ENCODE measurements at regions not wholly inside any gene's neighbourhood (a gene's known extent, or its start where the extent isn't known, plus 50 kb on each side); places are given as distances from the start of the nearest gene placed in this dataset.

DNA sequence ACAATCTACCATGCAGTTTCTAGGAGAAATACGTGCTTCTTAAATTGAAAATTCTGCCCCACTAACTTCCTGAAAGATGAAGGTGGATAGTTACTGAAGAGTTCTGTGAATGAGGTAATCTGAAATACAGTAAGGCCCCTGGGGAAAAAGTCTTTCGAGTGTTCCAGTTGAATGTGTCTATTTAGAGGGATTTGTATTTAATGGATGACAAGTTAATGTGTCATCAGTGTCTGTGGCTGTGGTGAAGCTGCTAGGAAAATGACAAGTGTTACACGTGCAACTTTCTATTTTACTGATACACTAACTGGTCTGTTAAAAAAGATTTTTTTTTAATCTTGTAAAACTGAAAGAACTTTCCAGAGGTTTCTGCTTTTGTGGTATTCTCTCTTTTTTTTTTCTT lies 384.6 kb downstream of the STK39 start:
- Histone ChIP-seq H3K27ac (no peak overlapping the region), H3K4me1 (peaks cover 0 to 6% (median 0%) of the 10 kb centered on the region in 4 donors), H3K36me3 (no peaks in the 10 kb centered on the region), H3K27me3 (no peaks in the 10 kb centered on the region), H3K4me3 (no peak overlapping the region), H3K9me3 (no peaks in the 10 kb centered on the region)
- WGBS, 2 donors: 65 to 80% methylated on average over 3 of the region's 3 CpGs
- TF ChIP-seq POLR2A (IDR thresholded peaks at IDR 0.05) (no peak), EP300 (IDR thresholded peaks at IDR 0.05) (no peak), POLR2AphosphoS5 (IDR thresholded peaks at IDR 0.05) (no peak)
- TF ChIP-seq, protein P1, sequence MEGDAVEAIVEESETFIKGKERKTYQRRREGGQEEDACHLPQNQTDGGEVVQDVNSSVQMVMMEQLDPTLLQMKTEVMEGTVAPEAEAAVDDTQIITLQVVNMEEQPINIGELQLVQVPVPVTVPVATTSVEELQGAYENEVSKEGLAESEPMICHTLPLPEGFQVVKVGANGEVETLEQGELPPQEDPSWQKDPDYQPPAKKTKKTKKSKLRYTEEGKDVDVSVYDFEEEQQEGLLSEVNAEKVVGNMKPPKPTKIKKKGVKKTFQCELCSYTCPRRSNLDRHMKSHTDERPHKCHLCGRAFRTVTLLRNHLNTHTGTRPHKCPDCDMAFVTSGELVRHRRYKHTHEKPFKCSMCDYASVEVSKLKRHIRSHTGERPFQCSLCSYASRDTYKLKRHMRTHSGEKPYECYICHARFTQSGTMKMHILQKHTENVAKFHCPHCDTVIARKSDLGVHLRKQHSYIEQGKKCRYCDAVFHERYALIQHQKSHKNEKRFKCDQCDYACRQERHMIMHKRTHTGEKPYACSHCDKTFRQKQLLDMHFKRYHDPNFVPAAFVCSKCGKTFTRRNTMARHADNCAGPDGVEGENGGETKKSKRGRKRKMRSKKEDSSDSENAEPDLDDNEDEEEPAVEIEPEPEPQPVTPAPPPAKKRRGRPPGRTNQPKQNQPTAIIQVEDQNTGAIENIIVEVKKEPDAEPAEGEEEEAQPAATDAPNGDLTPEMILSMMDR (IDR thresholded peaks at IDR 0.05): no peak
- intact Hi-C loops (cut with DNase I): no loop called here
- no peak for DNase-seq

DNA sequence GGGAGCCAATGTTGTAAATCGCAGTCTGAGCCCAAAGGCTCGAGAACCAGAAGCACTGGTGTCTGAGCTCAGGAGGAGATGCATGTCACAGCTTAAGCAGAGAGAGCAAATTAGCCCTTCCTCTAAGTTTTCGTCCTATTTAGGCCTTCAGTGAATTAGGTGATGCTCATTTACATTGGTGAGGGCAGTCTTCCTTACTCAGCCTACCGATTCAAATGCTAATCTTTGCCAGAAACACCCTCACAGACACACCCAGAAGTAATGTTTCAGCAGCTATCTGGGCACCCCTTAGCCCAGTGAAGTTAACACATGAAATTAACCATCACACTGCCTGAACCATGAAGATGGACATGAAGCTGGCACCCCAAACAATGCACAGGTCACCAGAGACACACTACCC lies 385.1 kb downstream of the STK39 start:
- Histone ChIP-seq H3K36me3 (no peaks in the 10 kb centered on the region), H3K9me3 (no peaks in the 10 kb centered on the region), H3K27ac (no peak overlapping the region), H3K27me3 (no peaks in the 10 kb centered on the region), H3K4me3 (no peak overlapping the region), H3K4me1 (peaks cover 0 to 6% (median 0%) of the 10 kb centered on the region in 4 donors)
- TF ChIP-seq POLR2AphosphoS5 (IDR thresholded peaks at IDR 0.05): no peak
- DNase-seq: no peak
- intact Hi-C loops (cut with DNase I): no loop called here
- WGBS, 2 donors: 88% methylated on average over 4 of the region's 4 CpGs

DNA sequence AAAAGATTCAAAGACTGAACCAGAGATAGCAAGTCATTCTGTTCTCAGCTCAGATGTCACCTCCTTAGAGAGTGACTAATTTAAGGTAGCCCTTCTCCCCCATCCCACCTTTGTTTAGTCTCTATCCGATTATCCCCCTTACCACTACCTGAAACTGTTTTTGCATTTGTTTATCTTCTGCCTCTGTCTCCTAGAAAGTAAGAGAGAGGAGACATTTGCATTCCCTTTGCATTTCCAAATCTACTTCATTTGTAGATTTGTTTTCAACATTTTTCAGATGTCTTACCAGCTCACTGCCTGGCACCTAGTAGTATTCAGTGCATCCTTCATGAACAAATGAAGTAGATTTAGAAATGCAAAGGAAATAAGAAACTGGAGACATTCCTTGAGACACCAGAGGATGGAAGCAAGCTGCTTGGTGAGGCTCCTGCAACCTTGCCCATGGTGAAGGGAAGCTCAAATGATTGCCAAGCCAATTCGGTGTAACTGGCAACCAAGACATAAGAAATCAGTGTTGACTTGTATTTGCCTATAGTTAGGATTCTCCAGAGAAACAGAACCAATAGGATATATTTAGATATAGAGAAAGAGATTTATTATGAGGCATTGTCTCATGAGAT lies 385.7 kb downstream of the STK39 start:
- Histone ChIP-seq H3K4me1 (peaks cover 0 to 6% (median 0%) of the 10 kb centered on the region in 4 donors), H3K4me3 (no peak overlapping the region), H3K27me3 (no peaks in the 10 kb centered on the region), H3K36me3 (no peaks in the 10 kb centered on the region), H3K27ac (no peak overlapping the region), H3K9me3 (no peaks in the 10 kb centered on the region)
- WGBS, 2 donors: 58 to 95% methylated on average over 2 of the region's 2 CpGs
- intact Hi-C loops (cut with DNase I): no loop called here
- TF ChIP-seq, protein P1 (IDR thresholded peaks at IDR 0.05): no peak
- TF ChIP-seq POLR2A (IDR thresholded peaks at IDR 0.05) (no peak), POLR2AphosphoS5 (IDR thresholded peaks at IDR 0.05) (no peak)
- DNase-seq: no peak

DNA sequence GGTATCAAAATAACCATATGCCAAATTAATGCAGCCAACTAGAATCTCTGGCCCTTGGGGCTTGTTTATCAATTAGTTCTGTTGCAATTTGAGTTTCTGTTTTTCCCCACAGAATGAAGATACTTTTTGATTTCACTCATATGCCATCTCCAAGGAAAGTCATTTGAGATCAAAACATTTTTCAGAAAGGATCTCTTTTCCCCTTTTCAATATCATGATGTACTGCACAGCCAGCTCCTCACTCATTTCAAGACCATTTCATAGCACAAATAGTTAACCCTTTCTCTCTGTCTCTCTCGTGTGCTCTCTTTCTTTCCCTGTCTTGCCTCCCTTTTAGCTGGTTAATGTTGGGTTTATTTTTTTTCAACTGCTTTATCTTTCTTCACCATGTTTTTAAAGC lies 387.3 kb downstream of the STK39 start:
- H3K4me3 ChIP-seq: no peak overlapping the region

DNA sequence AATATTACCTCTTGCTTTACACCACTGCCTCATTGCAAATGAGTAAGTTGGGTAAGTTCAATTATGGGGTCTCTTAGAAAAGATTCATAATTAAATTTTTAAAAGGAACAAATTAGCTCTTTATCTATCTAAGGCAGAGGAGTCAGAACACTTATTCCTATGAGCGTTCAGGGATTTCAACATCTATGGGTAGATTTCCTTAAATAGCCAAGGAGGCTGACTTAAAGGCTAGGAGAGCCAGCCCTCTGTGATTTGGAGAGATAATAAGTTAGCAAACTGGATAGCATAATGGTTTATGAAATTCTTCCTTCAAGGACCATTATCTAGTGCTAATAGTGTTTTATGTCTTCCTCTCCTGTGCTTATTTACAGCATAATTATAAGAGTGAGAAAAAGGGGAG lies 387.7 kb downstream of the STK39 start:
- Histone ChIP-seq H3K36me3 (no peaks in the 10 kb centered on the region), H3K27ac (no peak overlapping the region), H3K4me3 (no peak overlapping the region), H3K27me3 (no peaks in the 10 kb centered on the region), H3K9me3 (no peaks in the 10 kb centered on the region), H3K4me1 (peaks cover 0 to 6% (median 0%) of the 10 kb centered on the region in 4 donors)
- TF ChIP-seq POLR2AphosphoS5 (IDR thresholded peaks at IDR 0.05): no peak
- no peak for TF ChIP-seq EP300 (IDR thresholded peaks at IDR 0.05)
- TF ChIP-seq, protein P1 (IDR thresholded peaks at IDR 0.05): no peak
- TF ChIP-seq POLR2A (IDR thresholded peaks at IDR 0.05): no peak
- 84 to 91% methylated on average over 1 of the region's 1 CpG for WGBS, 2 donors
- intact Hi-C loops (cut with DNase I): no loop called here
- no peak for DNase-seq

More for the DNA sequence above, 387.3 kb downstream of the STK39 start:
- TF ChIP-seq, protein P1 (IDR thresholded peaks at IDR 0.05): no peak
- TF ChIP-seq POLR2AphosphoS5 (IDR thresholded peaks at IDR 0.05): no peak
- TF ChIP-seq EP300 (IDR thresholded peaks at IDR 0.05): no peak
- no peak for TF ChIP-seq POLR2A (IDR thresholded peaks at IDR 0.05)
- no peak for DNase-seq
- 68 to 89% methylated on average over 1 of the region's 1 CpG for WGBS, 2 donors
- H3K27me3 ChIP-seq: no peaks in the 10 kb centered on the region
- intact Hi-C loops (cut with DNase I): no loop called here
- H3K9me3 ChIP-seq: no peaks in the 10 kb centered on the region
- no peaks in the 10 kb centered on the region for H3K36me3 ChIP-seq
- peaks cover 0 to 6% (median 0%) of the 10 kb centered on the region in 4 donors for H3K4me1 ChIP-seq
- no peak overlapping the region for H3K27ac ChIP-seq
